ENCODE measurements at regions not wholly inside any gene's neighbourhood (a gene's known extent, or its start where the extent isn't known, plus 50 kb on each side); places are given as distances from the start of the nearest gene placed in this dataset.
"Not testable (repeated sequence)": the region's sequence is repeated elsewhere in the genome, so short reads cannot be mapped to it uniquely, and the experiment has no call there.

DNA sequence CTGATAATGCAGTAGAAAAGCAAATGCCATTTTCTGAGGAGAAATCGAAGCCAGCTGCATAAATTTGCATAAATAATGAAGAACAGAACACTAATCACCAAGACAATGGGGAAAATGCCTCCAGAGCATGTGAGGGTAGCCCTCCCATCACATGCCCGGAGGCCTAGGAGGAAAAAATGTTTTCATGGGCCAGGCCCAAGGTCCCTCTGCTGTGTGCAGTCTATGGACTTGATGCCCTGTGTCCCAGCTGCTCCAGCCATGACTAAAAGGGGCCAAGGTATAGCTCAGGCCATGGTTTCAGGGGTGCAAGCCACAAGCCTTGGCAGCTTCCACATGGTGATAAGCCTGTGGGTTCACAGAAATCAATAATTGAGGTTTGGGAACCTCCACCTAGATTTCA lies 164.1 kb downstream of the HAO1 start:
- no peak overlapping the region for H3K27ac ChIP-seq
- TF ChIP-seq, protein P1, sequence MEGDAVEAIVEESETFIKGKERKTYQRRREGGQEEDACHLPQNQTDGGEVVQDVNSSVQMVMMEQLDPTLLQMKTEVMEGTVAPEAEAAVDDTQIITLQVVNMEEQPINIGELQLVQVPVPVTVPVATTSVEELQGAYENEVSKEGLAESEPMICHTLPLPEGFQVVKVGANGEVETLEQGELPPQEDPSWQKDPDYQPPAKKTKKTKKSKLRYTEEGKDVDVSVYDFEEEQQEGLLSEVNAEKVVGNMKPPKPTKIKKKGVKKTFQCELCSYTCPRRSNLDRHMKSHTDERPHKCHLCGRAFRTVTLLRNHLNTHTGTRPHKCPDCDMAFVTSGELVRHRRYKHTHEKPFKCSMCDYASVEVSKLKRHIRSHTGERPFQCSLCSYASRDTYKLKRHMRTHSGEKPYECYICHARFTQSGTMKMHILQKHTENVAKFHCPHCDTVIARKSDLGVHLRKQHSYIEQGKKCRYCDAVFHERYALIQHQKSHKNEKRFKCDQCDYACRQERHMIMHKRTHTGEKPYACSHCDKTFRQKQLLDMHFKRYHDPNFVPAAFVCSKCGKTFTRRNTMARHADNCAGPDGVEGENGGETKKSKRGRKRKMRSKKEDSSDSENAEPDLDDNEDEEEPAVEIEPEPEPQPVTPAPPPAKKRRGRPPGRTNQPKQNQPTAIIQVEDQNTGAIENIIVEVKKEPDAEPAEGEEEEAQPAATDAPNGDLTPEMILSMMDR (conservative IDR thresholded peaks at IDR 0.05): no peak

- no peak overlapping the region for H3K27ac ChIP-seq
- TF ChIP-seq, protein P1 (conservative IDR thresholded peaks at IDR 0.05): no peak
Observed at GRCh38 chr20:7790189-7790588, 150.1 kb downstream of the HAO1 start.

DNA sequence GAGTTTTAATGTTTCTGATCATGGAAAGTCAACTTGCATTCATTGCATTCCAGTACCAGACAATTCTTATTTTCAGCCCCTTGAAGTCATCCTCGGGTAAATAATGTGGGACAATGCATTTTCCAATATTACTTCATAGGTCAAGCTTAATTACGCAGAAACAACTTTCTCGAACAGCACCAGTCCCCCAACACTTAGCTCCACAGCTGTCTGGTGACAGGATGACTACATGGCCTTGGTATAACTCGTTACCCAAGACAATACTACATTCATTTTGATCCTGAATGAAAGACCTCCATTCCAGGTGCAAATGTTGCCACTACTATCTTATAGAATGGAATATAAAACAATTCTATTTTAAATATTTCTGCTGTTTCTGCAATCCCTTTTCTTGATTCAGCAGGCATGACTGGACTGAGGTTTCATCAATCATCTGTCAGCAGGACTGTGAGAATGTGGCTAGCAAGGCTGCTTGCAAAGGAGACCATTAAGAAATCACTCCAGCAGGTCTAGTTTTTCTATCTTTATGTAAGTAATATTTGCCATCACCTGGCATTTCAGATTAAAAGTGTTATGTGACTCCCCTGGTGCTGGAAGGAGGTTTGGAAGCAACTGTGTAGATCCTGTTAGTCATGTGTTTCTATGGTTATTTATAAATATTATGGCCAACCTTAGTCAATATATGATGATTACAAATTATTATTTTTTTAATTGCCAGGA lies 147.9 kb downstream of the HAO1 start:
- H3K27ac ChIP-seq: no peak overlapping the region
- TF ChIP-seq, protein P1 (conservative IDR thresholded peaks at IDR 0.05): no peak

- TF ChIP-seq, protein P1 (conservative IDR thresholded peaks at IDR 0.05): no peak
- no peak overlapping the region for H3K27ac ChIP-seq
Observed at GRCh38 chr20:7798176-7798575, 142.1 kb downstream of the HAO1 start.

- no peak overlapping the region for H3K27ac ChIP-seq
- TF ChIP-seq, protein P1 (conservative IDR thresholded peaks at IDR 0.05): no peak
Observed at GRCh38 chr20:7799862-7800261, 140.4 kb downstream of the HAO1 start.

DNA sequence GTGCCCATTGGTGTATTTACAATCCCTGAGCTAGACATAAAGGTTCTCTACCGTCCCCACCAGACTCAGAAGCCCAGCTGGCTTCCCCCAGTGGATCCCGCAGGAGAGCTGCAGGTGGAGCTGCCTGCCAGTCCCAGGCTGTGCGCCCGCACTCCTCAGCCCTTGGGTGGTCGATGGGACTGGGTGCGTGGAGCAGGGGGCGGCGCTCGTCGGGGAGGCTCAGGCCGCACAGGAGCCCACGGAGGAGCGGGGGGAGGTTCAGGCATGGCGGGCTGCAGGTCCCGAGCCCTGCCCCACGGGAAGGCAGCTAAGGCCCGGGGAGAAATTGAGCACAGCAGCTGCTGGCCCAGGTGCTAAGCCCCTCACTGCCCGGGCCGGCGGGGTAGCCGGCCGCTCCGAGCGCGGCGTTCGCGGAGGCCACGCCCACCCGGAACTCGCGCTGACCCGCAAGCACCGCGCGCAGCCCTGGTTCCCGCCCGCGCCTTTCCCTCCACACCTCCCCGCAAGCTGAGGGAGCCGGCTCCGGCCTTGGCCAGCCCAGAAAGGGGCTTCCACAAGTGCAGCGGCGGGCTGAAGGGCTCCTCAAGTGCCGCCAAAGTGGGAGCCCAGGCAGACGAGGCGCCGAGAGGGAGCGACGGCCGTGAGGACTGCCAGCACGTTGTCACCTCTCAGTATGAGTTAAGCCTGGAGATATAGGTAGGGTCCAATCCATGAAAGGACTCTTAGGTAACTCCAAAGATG lies 136.7 kb downstream of the HAO1 start:
- not testable (repeated sequence) for H3K27ac ChIP-seq

- TF ChIP-seq, protein P1 (conservative IDR thresholded peaks at IDR 0.05): no peak
- H3K27ac ChIP-seq: no peak overlapping the region
Observed at GRCh38 chr20:7806831-7807230, 133.4 kb downstream of the HAO1 start.

DNA sequence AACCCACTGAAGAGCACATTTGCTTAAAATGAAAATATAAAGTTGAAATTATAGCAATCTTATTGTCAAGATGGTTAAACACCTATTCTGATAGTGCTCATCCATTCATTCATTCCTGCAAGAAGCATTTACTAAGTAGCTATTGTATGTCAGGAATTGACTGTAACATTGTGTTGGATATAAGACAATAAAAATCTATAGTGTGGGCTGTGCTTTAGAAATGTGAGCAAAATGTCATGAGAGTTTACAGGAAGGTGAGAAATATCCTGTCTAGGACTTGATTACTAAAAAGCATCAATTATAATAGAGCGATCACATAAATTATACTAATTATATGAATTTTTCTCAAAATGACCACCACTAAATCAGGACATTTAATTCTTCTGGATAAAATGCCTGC lies 123.0 kb downstream of the HAO1 start:
- no peak overlapping the region for H3K27ac ChIP-seq
- TF ChIP-seq, protein P1 (conservative IDR thresholded peaks at IDR 0.05): no peak
